Astrocyte (in vitro differentiated cells and primary cell): ENCODE measurements at regions not wholly inside any gene's neighbourhood (a gene's known extent, or its start where the extent isn't known, plus 50 kb on each side); places are given as distances from the start of the nearest gene placed in this dataset.

Experiments
- DNase-seq: peaks from one replicate; pipeline ENCODE4 v3.0.0-alpha.2; 2010; ENCODE audit warnings: low read depth
- FAIRE-seq: peaks from 2 replicates; lab custom pipeline; 2011; peaks lifted over from hg19 to GRCh38; lab: Jason Lieb, UNC
- H2AFZ ChIP-seq: 2 replicates; pipeline ENCODE4 v1.6.0; 2012; ENCODE audit warnings: low read depth, low read length, inconsistent platforms
- H3K27ac ChIP-seq: 2 replicates; pipeline ENCODE4 v1.5.1; 2011; ENCODE audit warnings: low read depth, low read length, inconsistent platforms
- H3K27me3 ChIP-seq: 2 replicates; pipeline ENCODE4 v1.6.0; 2011; ENCODE audit warnings: low read length, inconsistent platforms; ENCODE audit not compliant: insufficient read depth
- H3K36me3 ChIP-seq: 2 replicates; pipeline ENCODE4 v1.5.1; 2011; ENCODE audit warnings: low read length, inconsistent platforms; ENCODE audit not compliant: insufficient read depth
- H3K4me1 ChIP-seq: 2 replicates; pipeline ENCODE4 v1.5.1; 2011; ENCODE audit warnings: low read length, inconsistent platforms; ENCODE audit not compliant: insufficient read depth
- H3K4me2 ChIP-seq: 2 replicates; pipeline ENCODE4 v1.6.0; 2012; ENCODE audit warnings: low read length, inconsistent platforms
- H3K4me3 ChIP-seq: 2 replicates; pipeline ENCODE4 v1.5.1; 2011; ENCODE audit warnings: low read depth, mild to moderate bottlenecking, low read length, inconsistent platforms; ENCODE audit not compliant: insufficient read depth
- H3K79me2 ChIP-seq: 2 replicates; pipeline ENCODE4 v1.6.0; 2012; ENCODE audit warnings: mild to moderate bottlenecking, low read length, inconsistent platforms; ENCODE audit not compliant: insufficient read depth
- H3K9ac ChIP-seq: 2 replicates; pipeline ENCODE4 v1.6.0; 2012; ENCODE audit warnings: mild to moderate bottlenecking, low read length, inconsistent platforms
- H3K9me3 ChIP-seq: 2 replicates; pipeline ENCODE4 v1.5.1; 2012; ENCODE audit warnings: low read depth, mild to moderate bottlenecking, low read length, inconsistent platforms; ENCODE audit not compliant: insufficient read depth
- H4K20me1 ChIP-seq: 2 replicates; pipeline ENCODE4 v1.6.0; 2012; ENCODE audit warnings: low read length, inconsistent platforms; ENCODE audit not compliant: insufficient read depth
- H3K27ac Mint-ChIP-seq: one replicate; pipeline ENCODE4 v1.8.0; 2021; ENCODE audit warnings: mild to moderate bottlenecking, mixed read lengths; ENCODE audit not compliant: unreplicated experiment
- H3K27me3 Mint-ChIP-seq: one replicate; pipeline ENCODE4 v1.8.0; 2021; ENCODE audit warnings: low read depth, mixed read lengths; ENCODE audit not compliant: unreplicated experiment
- H3K36me3 Mint-ChIP-seq: one replicate; pipeline ENCODE4 v1.8.0; 2021; ENCODE audit warnings: low read depth, mixed read lengths; ENCODE audit not compliant: unreplicated experiment
- H3K4me1 Mint-ChIP-seq: one replicate; pipeline ENCODE4 v1.8.0; 2021; ENCODE audit warnings: low read depth, mixed read lengths; ENCODE audit not compliant: unreplicated experiment
- H3K4me3 Mint-ChIP-seq: one replicate; pipeline ENCODE4 v1.8.0; 2021; ENCODE audit warnings: mild to moderate bottlenecking, moderate library complexity, mixed read lengths; ENCODE audit not compliant: unreplicated experiment
- H3K9me3 Mint-ChIP-seq: one replicate; pipeline ENCODE4 v1.8.0; 2021; ENCODE audit warnings: mild to moderate bottlenecking, mixed read lengths; ENCODE audit not compliant: unreplicated experiment
- EZH2 ChIP-seq: IDR thresholded peaks from 2 replicates; pipeline ENCODE4 v1.6.1; 2012; ENCODE audit warnings: mild to moderate bottlenecking, low read length, inconsistent platforms; ENCODE audit not compliant: insufficient read depth
- TF ChIP-seq, protein P1 (sequence below): IDR thresholded peaks from 2 replicates; pipeline ENCODE4 v1.5.1; 2011; ENCODE audit warnings: low read depth, mild to moderate bottlenecking, inconsistent platforms, low read length, moderate library complexity; ENCODE audit not compliant: insufficient read depth

DNA sequence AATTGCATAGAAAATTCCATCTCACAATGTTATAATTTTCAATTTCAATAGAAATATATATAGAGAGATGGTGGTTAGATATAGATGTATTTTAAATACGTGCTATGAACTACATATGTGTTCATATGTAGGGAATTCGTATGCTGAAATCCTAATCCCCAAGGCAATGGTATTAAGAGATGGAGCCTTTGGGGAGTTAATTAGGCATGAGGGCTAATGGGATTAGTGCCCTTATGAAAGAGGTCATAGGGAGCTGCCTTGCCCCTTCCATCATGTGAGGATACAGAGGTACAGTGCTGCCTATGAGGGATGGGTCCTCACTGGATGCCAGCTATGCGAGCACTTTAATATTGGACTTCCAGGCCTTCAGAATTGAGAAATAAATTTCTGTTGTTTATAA lies 79.6 kb upstream of the CCDC54 start:
- Histone ChIP-seq H3K9me3 (no peaks in the 10 kb centered on the region), H3K27me3 (no peaks in the 10 kb centered on the region), H3K36me3 (no peaks in the 10 kb centered on the region), H4K20me1 (no peaks in the 10 kb centered on the region), H3K4me1 (no peaks in the 10 kb centered on the region), H3K79me2 (no peaks in the 10 kb centered on the region), H3K9ac (no peak overlapping the region), H3K4me3 (no peak overlapping the region), H3K4me2 (no peak overlapping the region), H3K27ac (no peak overlapping the region), H2AFZ (no peak overlapping the region)
- no peak overlapping the region for H3K27ac Mint-ChIP-seq
- H3K27me3 Mint-ChIP-seq = no peaks in the 10 kb centered on the region
- peaks cover 3% of the 10 kb centered on the region for H3K9me3 Mint-ChIP-seq
- TF ChIP-seq, protein P1, sequence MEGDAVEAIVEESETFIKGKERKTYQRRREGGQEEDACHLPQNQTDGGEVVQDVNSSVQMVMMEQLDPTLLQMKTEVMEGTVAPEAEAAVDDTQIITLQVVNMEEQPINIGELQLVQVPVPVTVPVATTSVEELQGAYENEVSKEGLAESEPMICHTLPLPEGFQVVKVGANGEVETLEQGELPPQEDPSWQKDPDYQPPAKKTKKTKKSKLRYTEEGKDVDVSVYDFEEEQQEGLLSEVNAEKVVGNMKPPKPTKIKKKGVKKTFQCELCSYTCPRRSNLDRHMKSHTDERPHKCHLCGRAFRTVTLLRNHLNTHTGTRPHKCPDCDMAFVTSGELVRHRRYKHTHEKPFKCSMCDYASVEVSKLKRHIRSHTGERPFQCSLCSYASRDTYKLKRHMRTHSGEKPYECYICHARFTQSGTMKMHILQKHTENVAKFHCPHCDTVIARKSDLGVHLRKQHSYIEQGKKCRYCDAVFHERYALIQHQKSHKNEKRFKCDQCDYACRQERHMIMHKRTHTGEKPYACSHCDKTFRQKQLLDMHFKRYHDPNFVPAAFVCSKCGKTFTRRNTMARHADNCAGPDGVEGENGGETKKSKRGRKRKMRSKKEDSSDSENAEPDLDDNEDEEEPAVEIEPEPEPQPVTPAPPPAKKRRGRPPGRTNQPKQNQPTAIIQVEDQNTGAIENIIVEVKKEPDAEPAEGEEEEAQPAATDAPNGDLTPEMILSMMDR = no peak
- TF ChIP-seq EZH2 = no peak
- no peak overlapping the region for H3K4me3 Mint-ChIP-seq
- DNase-seq (no peak), FAIRE-seq (no peak)
- H3K36me3 Mint-ChIP-seq = no peaks in the 10 kb centered on the region
- H3K4me1 Mint-ChIP-seq = no peaks in the 10 kb centered on the region

DNA sequence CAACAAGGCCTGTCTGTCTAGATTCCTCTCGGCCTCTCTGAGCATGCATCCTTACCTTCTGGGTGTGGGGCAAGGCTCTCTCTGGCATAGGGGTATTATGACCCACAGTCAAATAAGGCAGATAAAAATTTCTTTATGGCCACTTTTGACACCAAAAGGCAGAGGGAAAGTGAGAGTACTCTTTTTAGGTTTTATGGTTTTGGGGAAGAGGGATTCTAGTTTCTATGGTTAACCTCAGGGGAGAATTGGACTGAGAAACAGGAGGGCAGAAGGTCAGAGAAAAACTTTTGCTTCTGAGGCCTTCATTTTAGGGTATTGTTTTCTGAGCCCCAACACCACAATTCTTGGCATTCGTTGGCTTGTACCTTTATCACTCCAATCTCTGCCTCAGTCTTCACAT lies 70.0 kb upstream of the CCDC54 start:
- Histone ChIP-seq H3K4me1 (no peaks in the 10 kb centered on the region), H2AFZ (no peak overlapping the region), H3K4me3 (no peak overlapping the region), H3K4me2 (no peak overlapping the region), H3K36me3 (no peaks in the 10 kb centered on the region), H3K9me3 (no peaks in the 10 kb centered on the region), H3K27me3 (no peaks in the 10 kb centered on the region), H3K27ac (no peak overlapping the region), H3K79me2 (no peaks in the 10 kb centered on the region), H4K20me1 (no peaks in the 10 kb centered on the region), H3K9ac (no peak overlapping the region)
- H3K4me3 Mint-ChIP-seq = no peak overlapping the region
- TF ChIP-seq, protein P1 = no peak
- TF ChIP-seq EZH2 = no peak
- no peak for FAIRE-seq
- no peaks in the 10 kb centered on the region for H3K4me1 Mint-ChIP-seq
- H3K27me3 Mint-ChIP-seq = no peaks in the 10 kb centered on the region
- no peaks in the 10 kb centered on the region for H3K36me3 Mint-ChIP-seq
- DNase-seq = no peak
- H3K9me3 Mint-ChIP-seq = peaks cover 2% of the 10 kb centered on the region
- no peak overlapping the region for H3K27ac Mint-ChIP-seq

DNA sequence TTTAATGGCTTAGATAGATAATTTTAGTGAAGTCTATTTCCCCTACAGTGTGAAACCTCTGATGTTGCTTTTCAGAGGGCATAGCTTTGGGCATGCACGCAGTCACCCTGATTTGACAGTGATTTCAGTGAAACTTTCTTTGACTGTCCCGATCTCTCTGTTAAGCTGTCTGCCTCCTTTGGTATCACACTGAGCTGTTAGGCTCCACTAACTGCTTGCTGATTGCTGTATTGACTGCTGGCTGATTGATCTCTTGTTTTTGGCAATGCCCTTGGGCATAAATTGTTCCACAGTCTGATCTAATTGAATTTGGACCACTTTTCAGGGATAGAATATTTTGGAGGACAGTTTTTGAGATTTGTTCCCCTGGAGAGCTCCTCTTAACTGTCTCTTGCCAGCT lies 68.5 kb upstream of the CCDC54 start:
- Histone ChIP-seq H3K4me1 (no peaks in the 10 kb centered on the region), H3K4me3 (no peak overlapping the region), H3K79me2 (no peaks in the 10 kb centered on the region), H2AFZ (no peak overlapping the region), H3K27ac (no peak overlapping the region), H3K9me3 (no peaks in the 10 kb centered on the region), H4K20me1 (no peaks in the 10 kb centered on the region), H3K27me3 (no peaks in the 10 kb centered on the region), H3K36me3 (no peaks in the 10 kb centered on the region), H3K4me2 (no peak overlapping the region), H3K9ac (no peak overlapping the region)
- no peaks in the 10 kb centered on the region for H3K27me3 Mint-ChIP-seq
- peaks cover 2% of the 10 kb centered on the region for H3K9me3 Mint-ChIP-seq
- no peaks in the 10 kb centered on the region for H3K4me1 Mint-ChIP-seq
- H3K4me3 Mint-ChIP-seq = no peak overlapping the region
- FAIRE-seq (no peak), DNase-seq (no peak)
- TF ChIP-seq, protein P1 = no peak
- no peak for TF ChIP-seq EZH2
- H3K27ac Mint-ChIP-seq = no peak overlapping the region
- H3K36me3 Mint-ChIP-seq = peaks cover under 1% of the 10 kb centered on the region
